Osteoblast (primary cell): ENCODE measurements at regions not wholly inside any gene's neighbourhood (a gene's known extent, or its start where the extent isn't known, plus 50 kb on each side); places are given as distances from the start of the nearest gene placed in this dataset.

ENCODE experiments used
- DNase-seq: peaks from one replicate; pipeline ENCODE4 v3.0.0; 2011; ENCODE audit warnings: low spot score, mixed read lengths; ENCODE audit not compliant: insufficient read length; ENCODE audit errors: missing footprints
- H2AFZ ChIP-seq: 2 replicates; pipeline ENCODE4 v1.6.0; 2011; ENCODE audit warnings: mild to moderate bottlenecking, low read length
- H3K27ac ChIP-seq: 2 replicates; pipeline ENCODE4 v1.5.1; 2011; ENCODE audit warnings: mild to moderate bottlenecking, low read depth, low read length, moderate library complexity
- H3K27me3 ChIP-seq: 2 replicates; pipeline ENCODE4 v1.6.0; 2012; ENCODE audit warnings: mild to moderate bottlenecking, control low read depth, inconsistent platforms, low read length, moderate library complexity; ENCODE audit not compliant: insufficient read depth
- H3K36me3 ChIP-seq: 2 replicates; pipeline ENCODE4 v1.5.1; 2011; ENCODE audit warnings: mild to moderate bottlenecking, low read length, control low read depth, moderate library complexity; ENCODE audit not compliant: insufficient read depth
- H3K4me1 ChIP-seq: 2 replicates; pipeline ENCODE4 v1.5.1; 2011; ENCODE audit warnings: mild to moderate bottlenecking, low read length, control low read depth, moderate library complexity; ENCODE audit not compliant: insufficient read depth
- H3K4me2 ChIP-seq: 2 replicates; pipeline ENCODE4 v1.6.0; 2011; ENCODE audit warnings: mild to moderate bottlenecking, low read length; ENCODE audit not compliant: insufficient read depth
- H3K4me3 ChIP-seq: fragments of 200-600 bp; sonication (generic); 3 replicates; pipeline ENCODE4 v1.5.1; 2012; ENCODE audit warnings: mild to moderate bottlenecking, low read length, inconsistent platforms; ENCODE audit not compliant: insufficient read depth
- H3K79me2 ChIP-seq: 2 replicates; pipeline ENCODE4 v1.6.0; 2012; ENCODE audit warnings: mild to moderate bottlenecking, low read length, control low read depth, inconsistent platforms; ENCODE audit not compliant: insufficient read depth
- H3K9me3 ChIP-seq: 2 replicates; pipeline ENCODE4 v1.5.1; 2011; ENCODE audit warnings: low read depth, low read length, control low read depth
- H4K20me1 ChIP-seq: 2 replicates; pipeline ENCODE4 v1.6.0; 2012; ENCODE audit warnings: mild to moderate bottlenecking, low read length, control low read depth; ENCODE audit not compliant: insufficient read depth
- CTCF ChIP-seq: IDR thresholded peaks from 2 replicates; pipeline ENCODE4 v1.5.1; 2011; ENCODE audit warnings: mild to moderate bottlenecking, low read depth, low read length, moderate library complexity; ENCODE audit errors: extremely low read depth

GRCh38 chr3:81425198-81425868, 336.1 kb downstream of the GBE1 start:
- no peaks in the 10 kb centered on the region for H3K79me2 ChIP-seq
- no peak overlapping the region for H3K27ac ChIP-seq
- TF ChIP-seq CTCF: no peak
- H4K20me1 ChIP-seq: no peaks in the 10 kb centered on the region
- peaks cover 8% of the 10 kb centered on the region for H3K4me1 ChIP-seq
- peak overlapping the region; percentile 24 for H3K4me2 ChIP-seq
- H3K4me3 ChIP-seq: no peak overlapping the region
- H3K36me3 ChIP-seq: no peaks in the 10 kb centered on the region
- H3K9me3 ChIP-seq: no peaks in the 10 kb centered on the region
- no peak overlapping the region for H2AFZ ChIP-seq
- no peak for DNase-seq
- no peaks in the 10 kb centered on the region for H3K27me3 ChIP-seq

DNA sequence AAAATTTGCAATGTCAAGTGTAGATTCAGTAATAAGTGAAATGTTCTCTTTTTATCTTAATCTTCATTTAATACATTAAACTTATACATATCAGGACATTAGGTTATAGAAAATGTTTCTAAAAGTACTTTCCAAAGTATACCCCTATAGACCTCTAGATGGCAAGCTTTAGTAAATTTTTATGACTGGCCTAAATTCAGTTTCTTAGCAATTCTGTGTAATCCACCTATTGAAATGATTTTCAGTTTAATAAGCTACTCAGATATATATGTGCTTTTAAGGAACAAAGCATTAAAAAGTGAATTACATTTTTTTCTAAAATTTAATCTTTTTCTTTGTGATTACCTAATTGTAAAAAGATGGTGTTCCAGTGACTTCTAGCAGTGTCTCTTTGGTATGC, 342.2 kb downstream of the GBE1 start:
- Histone ChIP-seq H2AFZ (no peak overlapping the region), H3K36me3 (no peaks in the 10 kb centered on the region), H3K79me2 (no peaks in the 10 kb centered on the region), H3K27me3 (no peaks in the 10 kb centered on the region), H3K27ac (no peak overlapping the region), H3K9me3 (no peaks in the 10 kb centered on the region), H3K4me2 (no peak overlapping the region), H4K20me1 (no peaks in the 10 kb centered on the region), H3K4me3 (no peak overlapping the region), H3K4me1 (peaks cover 7% of the 10 kb centered on the region)
- TF ChIP-seq CTCF: peak; percentile 58
- peak; percentile 37 for DNase-seq

DNA sequence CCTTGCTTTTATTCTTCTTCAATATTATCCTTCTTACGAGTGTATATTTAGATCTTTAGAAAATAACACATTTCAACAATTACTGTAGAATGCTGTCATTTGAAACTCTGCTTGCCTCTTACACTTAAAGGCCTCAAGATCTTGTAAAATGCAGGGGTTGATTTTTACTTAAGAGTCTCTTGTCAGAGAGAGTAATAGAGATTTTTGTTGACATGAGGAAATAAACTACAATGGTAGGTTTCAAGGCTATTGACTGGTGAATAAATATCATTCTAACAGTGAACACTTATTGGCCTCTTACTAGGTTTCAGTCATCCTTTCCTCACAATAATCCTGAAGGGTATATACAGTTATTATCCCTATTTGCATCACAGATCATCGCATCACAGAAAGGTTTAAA, 344.6 kb downstream of the GBE1 start:
- DNase-seq: no peak
- H3K4me3 ChIP-seq: no peak overlapping the region
- no peaks in the 10 kb centered on the region for H4K20me1 ChIP-seq
- H3K36me3 ChIP-seq: no peaks in the 10 kb centered on the region
- H3K27ac ChIP-seq: no peak overlapping the region
- H3K27me3 ChIP-seq: no peaks in the 10 kb centered on the region
- no peak overlapping the region for H3K4me2 ChIP-seq
- H3K4me1 ChIP-seq: peaks cover 7% of the 10 kb centered on the region
- no peak for TF ChIP-seq CTCF
- no peaks in the 10 kb centered on the region for H3K79me2 ChIP-seq
- no peaks in the 10 kb centered on the region for H3K9me3 ChIP-seq
- no peak overlapping the region for H2AFZ ChIP-seq

DNA sequence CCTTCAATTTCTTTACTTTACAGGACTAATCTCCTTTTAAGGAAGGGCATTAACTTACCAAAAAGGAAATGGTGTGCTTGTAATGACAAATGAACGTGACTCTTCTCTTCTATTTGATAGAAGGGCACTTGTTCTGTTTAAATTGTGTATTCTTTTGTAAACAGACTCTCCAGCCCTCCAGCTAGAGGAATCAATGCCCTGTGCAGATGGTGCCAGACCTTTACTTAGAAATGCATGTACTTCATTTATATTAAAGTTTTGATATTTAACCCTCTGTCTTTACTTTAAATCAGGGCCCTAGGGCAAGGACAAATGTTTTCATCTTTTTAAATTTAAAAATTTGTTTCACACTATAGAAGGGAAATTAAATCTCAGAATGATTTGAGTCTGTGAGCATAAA, 355.1 kb downstream of the GBE1 start:
- H3K4me1 ChIP-seq: no peaks in the 10 kb centered on the region
- no peak for TF ChIP-seq CTCF
- no peak overlapping the region for H3K4me2 ChIP-seq
- H3K36me3 ChIP-seq: no peaks in the 10 kb centered on the region
- H3K27me3 ChIP-seq: no peaks in the 10 kb centered on the region
- no peak overlapping the region for H2AFZ ChIP-seq
- no peak overlapping the region for H3K4me3 ChIP-seq
- no peaks in the 10 kb centered on the region for H3K79me2 ChIP-seq
- no peaks in the 10 kb centered on the region for H3K9me3 ChIP-seq
- no peaks in the 10 kb centered on the region for H4K20me1 ChIP-seq
- H3K27ac ChIP-seq: no peak overlapping the region
- no peak for DNase-seq
